GM21737 (cell line): ENCODE measurements at regions not wholly inside any gene's neighbourhood (a gene's known extent, or its start where the extent isn't known, plus 50 kb on each side); places are given as distances from the start of the nearest gene placed in this dataset.

Experiments used
- ATAC-seq: cut with Tn5 transposase; IDR thresholded peaks from one replicate; pipeline ENCODE4 v1.9.1; 2021; ENCODE audit warnings: mild to moderate bottlenecking, moderate library complexity; ENCODE audit not compliant: unreplicated experiment

DNA sequence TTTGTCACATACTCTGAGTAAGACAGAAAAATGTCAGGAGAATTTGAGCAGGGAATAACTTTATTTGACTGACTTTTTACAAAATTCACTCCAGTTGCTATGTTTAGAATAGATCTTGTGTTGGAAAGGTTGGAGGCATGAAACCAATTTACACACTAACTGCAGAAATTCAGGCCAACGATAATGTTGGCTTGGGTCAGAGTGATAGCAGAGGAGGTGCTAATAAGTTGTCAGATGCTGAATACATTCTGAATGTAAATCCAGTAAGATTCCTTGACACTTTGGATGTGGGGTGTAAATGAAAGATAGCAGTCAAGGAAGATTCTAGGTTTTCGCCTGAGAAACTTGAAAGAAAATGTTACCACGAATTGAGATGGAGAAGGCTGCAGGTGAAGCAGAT, 502.5 kb upstream of the GHITM start:
- ATAC-seq = no peak

DNA sequence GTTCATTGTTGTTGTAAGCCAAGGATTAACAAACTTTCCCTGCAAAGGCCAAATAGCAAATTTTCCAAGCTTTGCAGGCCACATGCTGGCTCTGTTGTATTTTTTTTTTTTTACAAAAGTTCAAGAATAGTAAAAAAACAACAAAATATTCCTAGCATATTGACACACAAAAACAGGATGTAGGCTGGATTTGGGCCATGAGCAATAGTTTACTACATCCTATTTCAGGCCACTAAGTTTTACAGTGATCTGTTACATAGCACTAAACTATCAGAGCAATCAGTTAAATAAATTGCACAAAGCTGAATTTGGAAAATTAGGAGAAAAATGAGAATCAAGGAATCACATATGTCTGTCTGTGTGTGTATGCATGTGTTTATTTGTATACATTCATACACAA, 491.8 kb upstream of the GHITM start:
- ATAC-seq = no peak

GRCh38 chr10:83648201-83648600, 491.1 kb upstream of the GHITM start:
- ATAC-seq = no peak

DNA sequence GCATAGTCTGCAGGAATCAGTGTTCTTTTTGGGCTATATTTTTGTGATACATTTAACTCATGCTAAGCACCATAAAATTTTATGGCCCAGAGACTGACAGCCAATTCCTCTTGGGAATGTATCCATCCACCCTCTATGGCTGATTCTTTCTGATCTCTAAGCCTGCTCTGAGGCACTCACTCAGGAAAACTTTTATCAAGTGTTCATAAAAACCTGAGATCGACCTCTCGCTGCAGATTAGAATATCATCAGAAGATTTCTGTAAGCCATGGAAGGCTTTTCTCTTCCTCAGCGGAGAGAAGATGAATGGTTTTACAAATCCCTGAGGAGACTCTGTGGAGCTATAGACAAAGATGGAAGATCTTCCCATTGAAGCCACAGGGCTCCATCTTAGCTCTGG, 489.8 kb upstream of the GHITM start:
- ATAC-seq = no peak

DNA sequence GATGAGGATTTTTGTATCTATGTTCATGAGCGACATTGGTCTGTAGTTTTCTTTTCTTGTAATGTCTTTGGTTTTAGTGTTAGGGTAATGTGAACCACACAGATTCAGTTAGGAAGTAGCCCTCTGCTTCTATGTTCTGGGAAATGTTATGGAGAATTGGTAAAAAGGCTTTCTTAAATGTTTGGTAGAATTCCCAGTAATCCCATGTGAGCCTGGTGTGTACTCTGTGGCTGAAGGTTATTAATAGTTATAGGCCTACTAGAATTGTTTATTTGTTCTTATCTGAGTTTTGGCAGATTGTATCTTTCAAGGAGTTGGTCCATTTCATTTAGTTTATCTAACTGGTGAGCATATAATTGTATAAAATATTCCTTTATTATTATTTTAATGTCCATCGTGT, 484.6 kb upstream of the GHITM start:
- ATAC-seq = no peak

DNA sequence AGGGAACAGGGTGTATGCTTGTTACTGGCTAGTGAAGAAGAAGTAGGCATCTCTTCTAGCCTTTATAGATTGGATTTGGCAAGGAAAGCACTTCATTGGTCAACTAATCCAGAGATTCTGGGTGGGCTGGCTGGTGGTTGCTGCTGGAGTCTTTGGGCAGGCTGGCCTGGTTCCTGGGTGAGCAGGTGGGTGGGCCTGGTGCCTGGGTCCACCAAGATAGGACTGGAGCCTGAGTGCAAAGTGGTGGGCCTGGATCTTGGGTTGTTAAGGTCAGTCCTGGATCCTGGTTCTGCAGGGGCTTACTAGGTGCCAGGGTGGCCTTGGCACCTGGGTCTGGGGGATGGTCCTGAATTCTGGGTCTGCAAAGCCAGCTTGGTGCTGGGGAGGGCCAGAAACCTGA, 482.4 kb upstream of the GHITM start:
- no peak for ATAC-seq

- no peak for ATAC-seq
Measured at GRCh38 chr10:83657487-83657886, 481.8 kb upstream of the GHITM start.

DNA sequence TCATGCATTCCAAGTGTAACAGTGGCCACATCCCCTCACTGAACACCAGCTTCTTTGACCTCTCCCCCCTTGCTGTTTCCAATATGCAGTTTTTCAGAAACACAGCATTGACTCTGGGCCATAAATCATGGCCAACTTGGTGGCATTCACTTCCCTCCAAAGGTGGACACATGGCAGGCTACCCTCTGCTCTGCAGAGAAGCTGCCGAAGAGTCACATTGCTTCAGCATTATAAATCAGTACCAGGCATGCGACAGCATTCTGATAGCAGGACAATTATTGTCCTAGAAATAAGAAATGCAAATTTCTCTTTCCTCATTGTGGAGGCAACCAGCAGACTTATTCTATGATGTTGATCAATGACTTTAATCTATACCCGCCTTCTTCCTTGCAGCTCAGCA, 475.4 kb upstream of the GHITM start:
- no peak for ATAC-seq

- ATAC-seq = no peak
Measured at GRCh38 chr10:83666762-83667161, 472.5 kb upstream of the GHITM start.

GRCh38 chr10:83667594-83667993, 471.7 kb upstream of the GHITM start:
- no peak for ATAC-seq

GRCh38 chr10:83673316-83673715, 466.0 kb upstream of the GHITM start:
- ATAC-seq = no peak

DNA sequence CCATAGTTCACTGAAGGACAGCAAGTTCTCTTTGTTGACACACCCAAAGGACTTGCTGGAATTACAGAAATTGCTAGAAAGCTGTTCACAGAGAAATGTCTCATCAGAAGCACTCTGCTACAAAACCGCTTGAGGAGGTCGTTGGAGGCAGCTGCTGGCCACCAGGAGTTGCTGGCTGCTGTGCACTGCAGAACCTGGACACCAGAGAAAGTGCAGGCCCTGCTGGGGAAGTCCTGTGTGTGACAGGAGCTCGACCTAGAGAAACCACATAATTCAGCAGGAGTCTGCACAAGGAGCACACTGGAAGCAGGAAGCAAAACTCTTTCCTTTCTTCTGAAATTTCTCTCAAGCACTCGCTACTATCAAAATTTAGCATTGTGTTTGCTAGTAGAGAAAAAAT, 461.5 kb upstream of the GHITM start:
- ATAC-seq = no peak

DNA sequence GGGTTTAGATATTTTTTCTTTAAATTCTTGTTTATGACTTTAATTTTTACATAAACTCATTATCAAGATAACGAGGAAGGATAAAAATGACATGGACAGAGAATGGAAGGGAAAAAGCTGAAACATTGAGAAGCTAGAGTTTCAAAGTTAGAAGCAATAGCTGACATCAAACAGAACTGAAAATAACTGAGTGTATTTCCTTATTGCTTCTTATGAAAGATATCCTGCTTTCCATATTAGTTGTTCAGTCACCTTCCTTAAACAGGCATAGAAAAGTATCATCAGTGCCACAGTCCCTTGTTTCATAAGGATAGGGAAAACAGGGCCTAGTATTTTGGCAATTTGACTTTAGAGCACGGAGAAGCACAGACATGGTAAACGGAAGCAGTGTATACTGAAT, 460.5 kb upstream of the GHITM start:
- no peak for ATAC-seq

- ATAC-seq = peak; percentile 100
Measured at GRCh38 chr10:83680470-83680891, 458.8 kb upstream of the GHITM start.

- ATAC-seq = no peak
Measured at GRCh38 chr10:83682414-83682813, 456.9 kb upstream of the GHITM start.

DNA sequence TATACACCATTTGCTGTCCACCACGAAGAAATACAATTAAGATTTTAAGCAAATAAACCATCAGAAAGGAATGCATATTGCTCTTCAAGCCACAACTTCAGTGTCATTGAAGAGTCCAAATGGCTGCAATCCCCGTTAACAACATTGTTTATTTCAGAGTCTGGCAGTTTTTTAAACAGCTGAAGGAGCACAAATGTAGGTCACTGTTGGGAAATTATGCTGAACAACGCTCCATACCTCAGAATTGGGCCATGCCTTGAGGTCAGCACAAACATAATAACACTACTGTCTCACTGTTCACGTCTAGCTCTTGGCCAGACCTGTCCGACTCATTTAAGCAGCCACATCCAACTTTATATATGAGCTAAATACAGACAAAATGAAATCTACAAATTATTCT, 453.9 kb upstream of the GHITM start:
- ATAC-seq = no peak

GRCh38 chr10:83691791-83692596, 447.3 kb upstream of the GHITM start:
- ATAC-seq = no peak

DNA sequence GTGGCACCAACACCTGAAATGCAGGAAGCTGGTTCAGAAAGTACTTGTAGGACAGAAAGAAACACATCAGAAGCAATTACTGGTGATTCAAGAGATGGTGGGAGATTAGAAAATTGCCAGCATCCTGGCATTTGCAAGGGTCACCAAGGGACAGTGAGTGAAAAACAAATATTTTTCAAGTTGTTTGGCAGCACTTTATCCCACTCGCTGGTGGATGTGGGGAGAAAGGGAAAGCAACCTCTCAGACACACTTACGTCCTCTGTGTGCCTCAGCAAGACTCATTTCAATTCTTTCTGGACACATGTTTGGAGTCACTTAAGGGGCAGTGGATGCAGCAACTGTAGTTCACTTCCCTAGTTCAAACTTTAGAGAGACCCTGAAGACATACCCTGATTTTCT, 440.4 kb upstream of the GHITM start:
- no peak for ATAC-seq

GRCh38 chr10:83701799-83702198, 437.5 kb upstream of the GHITM start:
- no peak for ATAC-seq

DNA sequence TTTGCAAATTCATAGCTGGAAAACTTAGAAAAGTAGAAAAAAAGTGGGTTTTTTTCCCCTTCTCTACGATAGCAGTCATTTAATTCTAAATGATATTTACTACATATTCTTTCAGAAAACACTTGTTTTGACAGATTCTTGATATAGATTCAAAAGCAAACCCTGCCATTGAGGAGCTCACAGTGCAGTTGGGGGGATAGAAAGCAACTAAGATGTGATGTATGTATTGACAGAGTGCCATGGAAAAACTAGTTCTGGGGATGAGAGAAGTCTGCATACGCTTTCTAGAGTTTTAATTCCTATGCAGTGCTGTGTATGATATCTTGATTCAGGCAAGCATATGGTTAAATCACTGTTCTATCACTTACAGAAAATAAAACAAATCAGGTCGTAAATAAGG, 436.6 kb upstream of the GHITM start:
- no peak for ATAC-seq

- no peak for ATAC-seq
Measured at GRCh38 chr10:83706120-83706519, 433.2 kb upstream of the GHITM start.

DNA sequence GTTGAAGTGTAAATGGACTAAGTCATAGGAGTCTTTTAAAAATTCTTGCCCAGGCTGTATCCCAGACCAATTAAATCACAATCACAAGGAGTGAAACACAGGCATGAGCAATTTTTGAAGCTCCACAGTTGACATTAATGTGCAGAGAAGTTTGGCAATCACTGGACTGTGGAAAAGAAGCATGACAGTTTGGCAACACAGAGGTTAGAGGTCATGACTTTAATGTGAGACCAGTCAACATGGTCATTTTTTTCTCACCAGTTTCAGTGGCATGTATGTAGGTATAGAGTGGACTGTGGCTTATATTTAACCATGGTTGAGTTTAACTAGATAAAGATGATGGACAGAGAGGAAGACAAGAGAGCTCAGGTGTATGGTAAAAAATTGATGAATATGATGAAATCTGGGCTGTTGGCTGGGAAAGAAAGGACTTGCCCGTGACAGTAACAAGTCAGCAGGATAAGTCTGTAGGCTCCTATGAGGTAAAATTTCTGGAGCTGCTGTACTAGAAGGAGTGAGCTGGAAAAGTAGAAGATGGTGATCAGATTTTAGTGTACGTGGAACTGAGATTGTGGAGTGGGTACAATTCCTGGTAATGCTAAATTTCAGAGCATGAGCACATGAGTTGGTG, 432.2 kb upstream of the GHITM start:
- no peak for ATAC-seq

- no peak for ATAC-seq
Measured at GRCh38 chr10:83713423-83713822, 425.9 kb upstream of the GHITM start.
